NCI-H2227 (cell line): ENCODE measurements at regions not wholly inside any gene's neighbourhood (a gene's known extent, or its start where the extent isn't known, plus 50 kb on each side); places are given as distances from the start of the nearest gene placed in this dataset.
"Not testable (repeated sequence)": the region's sequence is repeated elsewhere in the genome, so short reads cannot be mapped to it uniquely, and the experiment has no call there.

Experiments used
- DNase-seq: peaks from one replicate; lab custom pipeline; 2025; ENCODE audit not compliant: unreplicated experiment; lab: John Stamatoyannopoulos, UW

GRCh38 chr12:47378222-47378582, 298.4 kb upstream of the AMIGO2 start:
- DNase-seq = no peak

- no peak for DNase-seq
Measured at GRCh38 chr12:47377414-47378221, 297.9 kb upstream of the AMIGO2 start.

DNA sequence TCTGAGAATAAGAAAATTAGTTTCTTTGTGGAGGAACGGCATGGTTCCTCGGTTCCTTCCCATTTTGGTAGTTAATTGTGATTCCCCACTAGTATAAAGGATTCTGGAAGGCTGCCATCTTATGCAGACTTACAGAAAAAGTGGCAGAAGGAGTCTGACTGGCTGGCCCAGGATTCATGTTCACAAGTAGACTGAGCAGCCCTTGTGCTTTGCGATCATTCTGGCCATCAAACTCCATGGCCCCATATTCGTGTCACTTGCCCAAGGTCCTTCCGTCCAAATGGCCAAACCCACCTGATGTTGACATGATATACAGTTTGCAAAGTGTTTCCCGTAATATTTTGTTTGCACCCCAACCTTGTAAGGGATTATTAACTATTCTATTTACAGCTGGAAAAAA, 297.2 kb upstream of the AMIGO2 start:
- DNase-seq = no peak

DNA sequence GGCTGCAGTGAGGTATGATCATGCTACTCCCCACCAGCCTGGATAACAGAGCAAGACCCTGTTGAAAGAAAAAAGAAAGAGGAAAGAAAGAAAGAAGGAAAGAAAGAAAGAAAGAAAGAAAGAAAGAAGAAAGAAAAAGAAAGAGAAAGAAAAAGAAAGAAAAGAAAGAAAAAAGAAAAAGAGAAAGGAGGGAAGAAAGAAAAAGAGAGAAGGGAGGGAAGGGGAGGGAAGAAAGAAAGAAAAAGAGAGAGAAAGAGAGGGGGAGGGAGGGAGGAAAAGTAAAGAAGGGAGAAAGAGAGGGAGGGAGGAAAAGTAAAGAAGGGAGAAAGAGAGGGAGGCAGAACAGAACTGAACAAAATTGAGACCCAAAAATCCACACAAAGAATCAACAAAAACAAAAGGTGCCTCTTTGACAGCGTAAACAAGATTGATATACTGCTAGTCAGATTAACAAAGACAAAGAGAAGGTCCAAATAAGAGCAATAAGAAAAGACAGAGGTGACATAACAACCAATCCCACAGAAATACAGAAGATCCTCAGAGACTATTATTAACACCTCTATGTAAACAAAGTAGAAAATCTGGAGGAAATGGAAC, 293.9 kb upstream of the AMIGO2 start:
- DNase-seq = no peak

GRCh38 chr12:47370421-47370820, 290.7 kb upstream of the AMIGO2 start:
- DNase-seq = no peak

GRCh38 chr12:47369085-47369484, 289.3 kb upstream of the AMIGO2 start:
- no peak for DNase-seq

GRCh38 chr12:47367912-47368537, 288.3 kb upstream of the AMIGO2 start:
- DNase-seq = no peak

DNA sequence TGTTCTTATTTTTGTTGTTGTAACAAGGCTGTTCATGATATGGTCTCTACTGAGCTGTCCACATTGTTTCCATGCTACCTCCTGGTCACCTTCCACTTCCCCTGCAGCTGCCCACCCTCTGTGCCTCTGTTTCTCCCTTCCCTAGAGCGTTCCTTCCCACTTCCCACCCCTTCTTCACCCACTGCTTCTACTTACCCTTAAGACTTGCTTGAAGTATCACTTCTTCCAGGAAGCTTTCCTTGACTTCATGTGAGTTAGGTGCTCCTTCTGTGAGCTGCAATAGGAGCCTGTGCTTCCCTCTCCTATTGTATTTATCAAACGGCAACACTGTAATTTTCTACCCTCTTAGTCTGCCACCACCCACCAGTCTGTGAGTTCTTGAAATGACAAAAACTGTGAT, 286.8 kb upstream of the AMIGO2 start:
- no peak for DNase-seq

DNA sequence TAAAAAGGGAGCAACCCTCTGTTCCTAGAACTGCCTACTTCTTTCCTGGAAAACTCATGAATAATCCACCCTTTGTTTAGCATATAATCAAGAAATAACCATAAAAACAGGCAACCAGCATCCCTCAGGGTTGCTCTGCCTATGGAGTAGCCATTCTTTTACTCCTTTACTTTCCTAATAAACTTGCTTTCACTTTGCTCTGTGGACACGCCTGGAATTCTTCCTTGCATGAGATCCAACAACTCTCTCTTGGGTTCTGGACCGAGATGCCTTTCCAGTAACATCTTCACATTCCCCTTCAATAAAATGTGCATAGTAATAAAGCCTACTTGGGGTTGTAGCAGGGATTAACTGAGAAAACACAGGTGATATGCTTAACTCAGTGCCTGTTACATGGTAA, 286.4 kb upstream of the AMIGO2 start:
- DNase-seq = no peak

GRCh38 chr12:47365443-47366076, 285.8 kb upstream of the AMIGO2 start:
- DNase-seq = not testable (repeated sequence)

GRCh38 chr12:47364261-47364660, 284.5 kb upstream of the AMIGO2 start:
- no peak for DNase-seq

DNA sequence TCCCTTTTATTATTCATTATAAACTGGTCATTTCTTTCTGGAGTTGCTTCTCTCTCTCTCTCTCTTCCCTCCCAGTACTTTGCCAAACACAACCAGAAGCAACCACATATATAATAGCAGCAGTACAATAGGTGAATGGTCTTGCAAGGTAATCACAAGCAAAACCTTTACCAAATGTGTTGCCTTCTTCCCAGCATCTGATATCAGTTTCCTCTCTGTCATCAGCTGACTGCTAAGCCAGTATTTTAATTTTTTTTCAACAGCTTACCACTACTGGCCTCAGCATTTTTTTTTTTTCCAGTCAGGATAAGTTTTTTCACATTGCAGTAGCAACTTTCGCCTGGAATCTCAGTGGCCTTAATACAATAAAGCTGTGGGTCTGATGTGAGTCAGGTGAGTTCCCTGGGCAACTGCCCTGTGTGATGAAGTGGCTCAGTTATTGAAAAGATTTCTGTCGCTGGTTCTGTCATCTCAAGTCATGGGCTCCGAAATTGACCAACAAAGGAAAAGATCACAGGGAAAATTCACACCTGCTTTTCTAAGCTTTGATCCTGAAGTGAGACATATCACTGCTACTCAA, 282.5 kb upstream of the AMIGO2 start:
- DNase-seq = no peak

DNA sequence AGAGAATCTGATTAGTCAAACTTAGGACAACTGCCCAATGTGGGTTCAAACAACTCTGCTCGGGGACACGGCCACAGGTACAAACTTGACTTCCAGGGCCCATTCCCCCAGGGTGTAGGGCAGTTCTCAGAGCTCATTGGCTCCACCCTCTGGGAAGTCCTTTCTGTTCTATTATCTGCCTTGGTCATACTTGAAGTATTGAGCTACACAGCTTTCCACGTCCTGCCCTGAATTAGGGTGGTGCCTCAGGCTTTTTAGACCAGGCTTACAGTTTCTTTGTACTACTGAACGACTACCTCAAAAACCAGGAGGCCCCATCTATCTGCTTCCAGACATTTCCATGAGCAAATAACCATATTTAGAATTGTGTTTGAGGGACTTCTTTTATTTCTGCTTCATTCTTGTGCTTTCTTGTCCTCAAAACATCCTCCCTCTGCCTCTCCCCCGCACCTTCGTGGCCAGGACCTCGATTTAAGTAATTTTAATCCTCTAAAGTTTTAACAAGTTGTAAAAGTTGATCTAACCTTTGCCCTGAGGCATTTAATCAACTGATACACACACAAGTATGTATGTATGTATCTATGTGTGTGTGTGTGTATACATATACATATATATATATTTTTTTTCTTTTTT, 281.7 kb upstream of the AMIGO2 start:
- DNase-seq = no peak

DNA sequence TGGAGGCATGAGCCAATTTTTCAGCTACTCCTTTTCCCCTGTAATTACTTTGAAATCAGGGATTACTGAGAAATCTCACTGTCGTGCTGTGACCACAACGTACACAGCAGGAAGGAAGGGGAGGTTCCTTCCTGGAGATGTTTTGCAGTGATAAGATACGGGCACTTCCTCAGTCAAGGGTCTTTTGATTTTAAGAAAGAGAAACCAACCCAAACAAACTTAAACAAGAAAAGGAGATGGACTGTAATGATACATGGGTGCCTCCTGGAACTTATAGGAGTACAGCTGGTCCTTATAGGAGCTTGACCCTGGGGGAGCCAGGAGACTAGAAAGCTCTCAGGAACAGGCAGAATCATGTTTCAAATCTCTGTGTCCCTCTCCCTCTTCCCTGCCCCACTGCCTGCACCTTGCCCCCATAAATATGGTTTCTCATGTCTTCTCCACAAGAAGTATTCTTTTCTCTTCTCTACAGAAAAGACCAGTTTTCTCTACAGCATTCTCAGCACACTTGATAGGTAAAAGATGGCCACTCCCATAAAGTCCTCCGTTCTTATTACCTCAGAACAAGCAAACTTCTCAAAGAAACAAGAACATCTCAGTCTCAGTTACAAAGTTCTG, 281.1 kb upstream of the AMIGO2 start:
- DNase-seq = peak; percentile 35

GRCh38 chr12:47360093-47360480, 280.3 kb upstream of the AMIGO2 start:
- no peak for DNase-seq

DNA sequence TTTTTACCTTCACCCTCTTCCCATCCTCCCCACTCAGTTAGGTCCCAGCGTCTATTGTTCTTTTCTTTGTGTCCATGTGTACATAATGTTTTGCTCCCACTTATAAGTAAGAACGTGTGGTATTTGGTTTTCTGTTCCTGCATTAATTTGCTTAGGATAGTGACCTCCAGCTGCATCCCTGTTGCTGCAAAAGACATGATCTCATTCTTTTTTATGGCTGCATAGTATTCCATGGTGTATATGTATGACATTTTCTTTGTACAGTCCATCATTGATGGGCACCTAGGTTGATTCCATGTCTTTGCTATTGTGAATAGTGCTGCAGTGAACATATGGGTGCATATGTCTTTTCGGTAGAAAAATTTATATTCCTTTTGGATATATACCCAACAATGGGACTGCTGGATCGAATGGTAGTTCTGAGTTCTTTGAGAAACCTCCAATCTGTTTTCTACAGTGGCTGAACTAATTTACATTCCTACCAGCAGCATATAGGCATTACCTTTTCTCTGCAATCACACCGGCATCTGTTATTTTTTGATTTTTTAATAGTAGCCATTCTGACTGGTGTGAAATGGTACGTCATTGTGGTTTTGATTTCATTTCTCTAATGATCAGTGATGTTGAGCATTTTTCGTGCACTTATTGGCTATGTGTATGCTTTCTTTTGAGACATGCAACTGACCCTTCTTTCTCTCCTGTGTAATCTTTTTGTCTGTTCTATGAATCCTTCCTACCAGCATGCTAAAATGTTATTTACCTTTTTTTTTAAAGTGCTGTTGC, 279.7 kb upstream of the AMIGO2 start:
- no peak for DNase-seq

GRCh38 chr12:47357006-47357405, 277.2 kb upstream of the AMIGO2 start:
- DNase-seq = not testable (repeated sequence)

GRCh38 chr12:47356129-47356700, 276.5 kb upstream of the AMIGO2 start:
- no peak for DNase-seq

DNA sequence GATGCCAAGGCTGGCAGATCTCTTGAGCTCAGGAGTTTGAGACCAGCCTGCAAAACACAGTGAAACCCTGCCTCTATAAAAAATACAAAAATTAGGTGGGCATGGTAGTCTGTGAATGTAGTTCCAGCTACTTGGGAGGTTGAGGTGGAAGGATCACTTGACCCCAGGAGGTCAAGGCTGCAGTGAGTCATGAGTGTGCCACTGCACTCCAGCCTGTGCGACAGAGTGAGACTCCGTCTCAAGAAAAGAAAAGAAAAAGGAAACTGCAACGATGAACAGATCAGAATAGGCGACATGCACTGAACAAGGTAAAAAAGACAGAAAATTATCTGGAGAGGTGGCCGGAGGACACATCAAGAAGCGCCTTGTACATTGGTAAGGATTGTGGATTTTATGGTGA, 273.7 kb upstream of the AMIGO2 start:
- no peak for DNase-seq

- DNase-seq = no peak
Measured at GRCh38 chr12:47352067-47352466, 272.3 kb upstream of the AMIGO2 start.
